Esophagus muscularis mucosa (tissue), 4 donors: ENCODE measurements at regions not wholly inside any gene's neighbourhood (a gene's known extent, or its start where the extent isn't known, plus 50 kb on each side); places are given as distances from the start of the nearest gene placed in this dataset.

Experiments used
- DNase-seq: peaks from one replicate; pipeline ENCODE4 v3.0.0-alpha.2; 2017; ENCODE audit errors: extremely low spot score
- H3K27ac ChIP-seq, 4 donors: fragments of 200-600 bp; sonication (generic); replicated peaks in 1 of 4; 1 replicate in 3 of 4; 2 replicates in 1 of 4; pipeline ENCODE4 v1.5.1; 2016 to 2019; ENCODE audit warnings: mild to moderate bottlenecking in 1 of 4
- H3K27me3 ChIP-seq, 4 donors: fragments of 200-600 bp; sonication (generic); one replicate each; pipeline versions ENCODE4 v1.5.1 to v1.6.0; 2016 to 2019
- H3K36me3 ChIP-seq, 4 donors: fragments of 200-600 bp; sonication (generic); one replicate each; pipeline ENCODE4 v1.5.1; 2016 to 2019
- H3K4me1 ChIP-seq, 4 donors: fragments of 200-600 bp; sonication (generic); one replicate each; pipeline ENCODE4 v1.5.1; 2016 to 2019
- H3K4me3 ChIP-seq, 4 donors: fragments of 200-600 bp; sonication (generic); 1 replicate in 2 of 4; 2 replicates in 2 of 4; pipeline ENCODE4 v1.5.1; 2016 to 2019; ENCODE audit warnings: mild to moderate bottlenecking in 4 of 4, moderate library complexity in 1 of 4
- H3K9me3 ChIP-seq, 4 donors: fragments of 200-600 bp; sonication (generic); 1 replicate in 3 of 4; 2 replicates in 1 of 4; pipeline ENCODE4 v1.5.1; 2016 to 2019
- EP300 ChIP-seq: sonication (generic); formaldehyde crosslinking; IDR thresholded peaks from one replicate; pipeline ENCODE4 v1.6.1; 2017; ENCODE audit warnings: antibody characterized with exemption
- POLR2A ChIP-seq: fragments of 450-650 bp; IDR thresholded peaks from one replicate; pipeline ENCODE4 v1.6.1; 2017; ENCODE audit warnings: antibody characterized with exemption, moderate library complexity, mild to moderate bottlenecking, low read depth
- POLR2AphosphoS5 ChIP-seq, 2 donors: sonication (generic); formaldehyde crosslinking; IDR thresholded peaks; one replicate each; pipeline ENCODE4 v1.6.1; 2017; ENCODE audit warnings: antibody characterized with exemption in 2 of 2
- WGBS: methylation state at CpG from one replicate; pipeline ENCODE4 v1.1.5; 2018; 5-methylcytosine and 5-hydroxymethylcytosine counted together
- intact Hi-C: fragments of 100-400 bp; cut with DNase I; formaldehyde crosslinking; loops from one replicate; pipeline ENCODE4 v1.15.1; 2023
- TF ChIP-seq, protein P1 (sequence below), 3 experiments: fragments of 200-600 bp in 2 of 3; fragments of 450-650 bp in 1 of 3; sonication (generic) in 2 of 3; IDR thresholded peaks; one replicate each; pipeline ENCODE4 v1.5.1; 2017 to 2019; ENCODE audit warnings: antibody characterized with exemption in 3 of 3, mild to moderate bottlenecking in 2 of 3, moderate library complexity in 1 of 3

DNA sequence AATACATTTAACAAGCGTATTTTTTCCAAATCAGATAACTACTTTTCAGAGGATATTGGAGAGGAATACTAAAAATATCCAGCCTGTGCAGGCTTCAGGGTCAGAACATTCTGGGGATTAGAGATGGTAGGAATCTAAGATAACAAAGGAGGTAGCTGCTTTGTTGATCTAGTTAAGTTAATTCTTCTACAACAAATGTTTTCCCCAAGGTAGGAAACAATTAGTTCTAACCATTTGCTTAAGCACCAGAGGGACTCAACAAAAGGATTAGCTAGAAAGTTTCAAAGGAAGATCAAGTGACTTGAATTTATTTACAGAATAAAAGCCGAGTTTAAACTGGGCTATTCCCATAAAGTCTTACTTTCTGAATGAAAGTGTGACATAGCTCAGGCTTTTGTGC, 524.2 kb downstream of the TMTC2 start:
- Histone ChIP-seq H3K4me3 (no peak overlapping the region), H3K36me3 (no peaks in the 10 kb centered on the region)

DNA sequence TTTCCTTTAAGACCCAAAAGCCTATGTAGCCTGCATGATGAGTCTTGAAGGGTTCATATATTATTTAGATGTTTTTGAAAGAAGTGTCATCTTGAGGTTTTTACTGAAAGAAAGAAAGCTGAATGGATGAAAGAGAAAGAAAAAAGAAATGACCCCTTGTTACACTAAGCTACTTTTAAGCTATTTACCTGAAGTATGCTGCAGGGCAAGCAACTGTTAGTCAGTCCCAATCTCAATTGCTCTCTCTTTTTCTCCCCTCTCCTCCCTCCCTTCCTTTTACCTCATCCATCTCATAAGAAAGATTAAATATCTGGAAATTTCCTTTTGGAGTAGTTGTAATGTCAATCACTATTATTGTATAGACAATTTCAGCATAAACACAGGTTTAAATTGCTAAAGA, 512.4 kb downstream of the TMTC2 start:
- no peak overlapping the region for H3K27ac ChIP-seq
- no peaks in the 10 kb centered on the region for H3K4me1 ChIP-seq
- TF ChIP-seq EP300 (no peak), POLR2AphosphoS5 (IDR thresholded peaks at IDR 0.05) (no peak), POLR2A (no peak)
- TF ChIP-seq, protein P1, sequence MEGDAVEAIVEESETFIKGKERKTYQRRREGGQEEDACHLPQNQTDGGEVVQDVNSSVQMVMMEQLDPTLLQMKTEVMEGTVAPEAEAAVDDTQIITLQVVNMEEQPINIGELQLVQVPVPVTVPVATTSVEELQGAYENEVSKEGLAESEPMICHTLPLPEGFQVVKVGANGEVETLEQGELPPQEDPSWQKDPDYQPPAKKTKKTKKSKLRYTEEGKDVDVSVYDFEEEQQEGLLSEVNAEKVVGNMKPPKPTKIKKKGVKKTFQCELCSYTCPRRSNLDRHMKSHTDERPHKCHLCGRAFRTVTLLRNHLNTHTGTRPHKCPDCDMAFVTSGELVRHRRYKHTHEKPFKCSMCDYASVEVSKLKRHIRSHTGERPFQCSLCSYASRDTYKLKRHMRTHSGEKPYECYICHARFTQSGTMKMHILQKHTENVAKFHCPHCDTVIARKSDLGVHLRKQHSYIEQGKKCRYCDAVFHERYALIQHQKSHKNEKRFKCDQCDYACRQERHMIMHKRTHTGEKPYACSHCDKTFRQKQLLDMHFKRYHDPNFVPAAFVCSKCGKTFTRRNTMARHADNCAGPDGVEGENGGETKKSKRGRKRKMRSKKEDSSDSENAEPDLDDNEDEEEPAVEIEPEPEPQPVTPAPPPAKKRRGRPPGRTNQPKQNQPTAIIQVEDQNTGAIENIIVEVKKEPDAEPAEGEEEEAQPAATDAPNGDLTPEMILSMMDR (IDR thresholded peaks at IDR 0.05): no peak
- no peaks in the 10 kb centered on the region for H3K27me3 ChIP-seq
- intact Hi-C loops: no loop called here
- H3K9me3 ChIP-seq: no peaks in the 10 kb centered on the region
- no peak for DNase-seq
- H3K36me3 ChIP-seq: no peaks in the 10 kb centered on the region
- H3K4me3 ChIP-seq: no peak overlapping the region

More for the DNA sequence above, 524.2 kb downstream of the TMTC2 start:
- TF ChIP-seq, protein P1 (IDR thresholded peaks at IDR 0.05): no peak
- TF ChIP-seq POLR2AphosphoS5 (IDR thresholded peaks at IDR 0.05) (no peak), POLR2A (no peak), EP300 (no peak)
- Histone ChIP-seq H3K9me3 (no peaks in the 10 kb centered on the region), H3K27ac (no peak overlapping the region), H3K4me1 (no peaks in the 10 kb centered on the region), H3K27me3 (no peaks in the 10 kb centered on the region)
- DNase-seq: no peak
- intact Hi-C loops: no loop called here
- 75% methylated on average over 2 of the region's 2 CpGs for WGBS

DNA sequence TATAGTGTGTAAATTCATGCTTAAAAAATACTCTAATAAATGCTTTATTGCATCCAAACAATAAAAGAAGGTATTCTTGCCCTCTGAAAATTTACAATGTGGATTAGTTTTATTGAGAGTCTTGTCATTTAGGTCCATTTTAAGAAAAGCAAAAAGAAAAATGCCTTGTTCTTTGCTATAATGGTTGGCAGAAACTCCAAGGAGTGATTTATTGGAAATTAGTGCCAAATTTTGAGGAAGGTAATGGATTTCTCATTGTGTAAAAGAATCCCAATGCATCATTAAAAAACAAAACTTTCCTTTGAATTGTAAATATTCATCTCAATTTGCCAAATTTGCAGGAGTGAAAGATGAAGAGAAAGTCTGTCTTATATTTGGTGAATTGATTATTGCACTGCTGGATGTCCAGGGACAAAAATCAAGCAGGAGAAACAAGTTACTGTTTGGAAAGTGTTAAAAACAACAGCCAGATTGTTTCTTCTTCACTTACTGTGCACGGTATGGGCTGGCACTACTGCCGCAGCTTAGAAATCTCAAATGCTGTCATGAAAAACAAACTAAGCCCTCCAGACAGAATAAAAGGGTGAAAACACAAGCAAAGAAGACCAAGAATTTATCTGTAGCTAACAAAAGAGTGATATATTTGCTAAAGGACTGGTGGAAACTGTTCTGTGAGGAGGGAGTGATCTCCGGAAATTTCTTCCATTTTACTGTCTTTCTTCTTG, 511.7 kb downstream of the TMTC2 start:
- TF ChIP-seq POLR2AphosphoS5 (IDR thresholded peaks at IDR 0.05) (no peak), POLR2A (no peak), EP300 (no peak)
- TF ChIP-seq, protein P1 (IDR thresholded peaks at IDR 0.05): no peak
- 27% methylated on average over 3 of the region's 3 CpGs for WGBS
- H3K4me3 ChIP-seq: no peak overlapping the region

DNA sequence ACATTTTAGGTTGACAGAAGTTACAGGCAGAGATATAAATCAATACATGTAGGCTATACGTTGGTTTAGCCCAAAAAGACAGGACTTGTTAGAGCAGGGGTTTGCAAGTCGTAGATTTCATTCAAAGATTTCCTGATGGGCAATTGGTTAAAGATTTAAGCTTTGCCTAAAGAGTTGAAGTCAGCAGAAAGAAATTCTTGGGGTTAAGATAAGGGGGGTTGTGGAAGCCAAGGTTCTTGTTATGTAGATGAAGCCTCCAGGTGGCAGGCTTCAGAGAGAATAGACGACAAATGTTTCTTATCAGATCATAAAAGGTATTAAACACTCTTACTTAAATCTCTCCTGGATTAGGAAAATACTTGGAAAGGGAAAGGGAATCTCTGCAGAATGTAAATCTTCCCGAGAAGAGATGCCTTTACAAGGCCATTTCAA, 510.8 kb downstream of the TMTC2 start:
- Histone ChIP-seq H3K4me1 (no peaks in the 10 kb centered on the region), H3K27me3 (no peaks in the 10 kb centered on the region), H3K27ac (no peak overlapping the region), H3K36me3 (no peaks in the 10 kb centered on the region), H3K9me3 (no peaks in the 10 kb centered on the region), H3K4me3 (no peak overlapping the region)
- intact Hi-C loops: no loop called here
- 80% methylated on average over 4 of the region's 4 CpGs for WGBS
- TF ChIP-seq, protein P1 (IDR thresholded peaks at IDR 0.05): no peak
- TF ChIP-seq POLR2AphosphoS5 (IDR thresholded peaks at IDR 0.05): no peak
- no peak for DNase-seq

More for the DNA sequence above, 511.7 kb downstream of the TMTC2 start:
- Histone ChIP-seq H3K36me3 (no peaks in the 10 kb centered on the region), H3K27ac (no peak overlapping the region), H3K9me3 (no peaks in the 10 kb centered on the region), H3K4me1 (no peaks in the 10 kb centered on the region), H3K27me3 (no peaks in the 10 kb centered on the region)
- intact Hi-C loops: no loop called here
- DNase-seq: no peak
